KG1 (cell line): ENCODE measurements at regions not wholly inside any gene's neighbourhood (a gene's known extent, or its start where the extent isn't known, plus 50 kb on each side); places are given as distances from the start of the nearest gene placed in this dataset.
"Not testable (repeated sequence)": the region's sequence is repeated elsewhere in the genome, so short reads cannot be mapped to it uniquely, and the experiment has no call there.

Experiments
- DNase-seq: peaks from one replicate; lab custom pipeline; 2025; lab: John Stamatoyannopoulos, UW

DNA sequence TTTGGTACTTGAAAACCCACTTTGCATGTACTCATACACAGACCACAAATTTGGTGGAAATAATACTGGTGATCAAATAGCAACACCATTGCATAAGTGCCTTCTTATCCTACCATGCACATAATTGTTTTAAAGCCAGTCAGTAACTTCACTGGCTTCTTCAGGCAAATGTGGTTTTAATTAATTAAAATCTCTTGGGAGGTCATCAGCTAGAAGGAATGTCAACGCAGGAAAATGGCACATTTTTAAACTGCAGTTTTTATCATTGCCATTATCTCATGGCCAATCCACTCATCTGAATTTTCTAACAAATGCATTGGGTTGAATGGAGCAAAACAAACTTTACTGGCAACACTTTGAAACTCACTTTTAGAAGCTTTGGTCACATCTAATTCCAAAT lies 105.7 kb upstream of the ZPLD1 start:
- no peak for DNase-seq

DNA sequence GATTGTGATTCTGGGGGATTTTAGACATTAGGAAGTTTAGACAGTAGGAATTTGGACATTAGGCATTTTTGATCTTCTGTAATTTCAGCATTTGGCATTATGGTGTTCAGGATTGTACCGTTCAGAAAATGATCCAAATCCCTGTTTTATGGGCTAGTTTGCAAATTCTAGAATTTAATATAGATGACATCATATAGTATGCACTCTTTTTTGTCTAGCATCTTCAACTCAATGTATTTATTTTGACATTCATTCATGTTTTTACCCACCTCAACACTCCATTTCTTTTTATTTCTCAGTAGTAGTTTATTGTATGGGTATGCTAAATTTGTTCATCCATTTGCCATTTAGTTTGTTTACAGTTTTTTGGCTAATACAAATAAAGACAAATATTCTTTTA lies 105.3 kb upstream of the ZPLD1 start:
- no peak for DNase-seq

DNA sequence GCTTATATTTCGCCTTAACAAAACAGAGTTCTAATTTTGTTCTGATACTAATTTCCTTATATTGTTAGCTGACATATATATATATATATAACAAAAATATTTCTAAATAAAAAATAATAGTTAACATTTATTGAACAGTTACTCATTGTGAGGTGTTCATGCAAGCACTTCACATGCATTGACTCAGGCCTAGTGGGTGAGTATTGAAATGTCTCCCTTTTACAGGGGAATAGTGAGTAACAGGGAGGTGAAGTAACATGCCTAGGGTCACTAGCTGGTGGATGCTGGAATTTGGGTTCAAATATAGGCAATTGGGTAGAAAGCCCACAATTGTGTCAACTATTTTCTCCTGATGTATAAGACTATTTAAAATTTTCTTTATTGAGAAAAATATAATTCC lies 102.6 kb upstream of the ZPLD1 start:
- no peak for DNase-seq

DNA sequence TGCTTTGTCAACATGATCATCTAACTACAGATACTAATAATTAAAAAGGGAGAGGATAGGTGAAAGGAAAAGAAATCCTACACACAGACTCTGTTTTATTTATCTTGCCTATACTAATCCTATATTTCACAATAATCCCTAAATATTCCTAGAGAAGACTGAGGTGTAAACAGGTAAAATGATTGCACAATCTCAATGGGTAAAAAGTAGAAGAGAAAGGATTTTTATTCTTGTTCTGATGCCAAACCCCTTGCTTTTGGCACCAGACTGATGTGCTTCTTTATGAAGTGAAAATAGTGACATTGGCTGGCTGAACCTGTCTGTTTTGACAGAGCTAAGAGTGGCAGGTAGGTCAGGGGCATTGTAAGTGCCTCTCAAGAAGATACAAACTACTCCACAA lies 101.9 kb upstream of the ZPLD1 start:
- no peak for DNase-seq

DNA sequence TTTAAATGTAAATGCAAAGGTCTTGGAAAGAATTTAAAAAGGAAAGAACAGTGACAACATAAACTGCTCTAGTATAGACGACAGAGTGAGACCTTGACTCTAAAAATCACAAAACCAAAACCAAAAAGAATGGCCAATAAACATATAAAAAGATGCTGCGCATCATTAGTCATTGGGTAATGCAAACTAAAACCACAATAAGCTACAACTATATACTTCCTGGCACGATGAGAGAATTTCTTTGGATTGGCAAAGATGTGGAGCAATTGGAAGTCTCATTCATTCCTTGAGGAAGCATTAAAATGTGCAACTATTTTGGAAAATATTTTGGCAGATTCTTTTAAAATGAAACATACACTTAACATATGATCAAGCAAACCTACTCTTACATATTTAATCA lies 98.7 kb upstream of the ZPLD1 start:
- DNase-seq, result no peak

DNA sequence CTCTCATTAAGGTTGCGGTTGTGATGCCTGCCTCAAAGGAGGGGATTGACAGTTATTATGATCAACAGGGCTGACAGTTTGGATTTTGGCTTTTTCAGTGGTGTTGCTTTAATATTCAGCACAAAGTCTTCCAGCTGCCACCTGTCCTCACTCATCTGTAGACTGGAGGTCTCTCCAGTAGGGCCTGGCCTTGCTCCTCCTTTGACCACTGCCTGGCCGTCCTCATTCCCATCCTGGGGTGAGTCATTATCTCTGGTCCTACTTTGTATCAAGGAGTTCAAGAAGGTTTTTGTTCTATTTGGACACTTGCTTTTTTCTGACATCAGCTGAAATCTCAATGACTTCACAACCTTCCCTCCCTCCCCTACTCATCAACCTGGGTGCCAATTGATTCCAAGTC lies 95.1 kb upstream of the ZPLD1 start:
- no peak for DNase-seq

DNA sequence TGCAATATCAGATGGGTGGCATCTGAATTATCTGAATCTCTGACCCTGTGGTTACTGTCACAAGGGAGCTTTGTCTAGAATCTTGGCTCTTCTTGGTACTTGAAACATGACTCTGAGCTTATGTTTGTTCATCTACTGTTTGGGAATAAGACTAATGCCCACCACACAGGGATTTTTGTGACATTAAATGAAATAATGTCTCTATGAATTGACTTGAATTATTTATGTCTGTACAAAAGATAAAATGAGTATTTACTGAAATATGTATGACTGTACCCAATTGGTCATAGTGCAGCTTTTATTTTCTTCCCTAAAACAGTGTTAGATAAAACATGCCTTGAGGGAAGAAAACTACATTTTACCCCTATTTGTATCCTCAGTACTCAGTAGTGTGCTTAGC lies 87.9 kb upstream of the ZPLD1 start:
- no peak for DNase-seq

DNA sequence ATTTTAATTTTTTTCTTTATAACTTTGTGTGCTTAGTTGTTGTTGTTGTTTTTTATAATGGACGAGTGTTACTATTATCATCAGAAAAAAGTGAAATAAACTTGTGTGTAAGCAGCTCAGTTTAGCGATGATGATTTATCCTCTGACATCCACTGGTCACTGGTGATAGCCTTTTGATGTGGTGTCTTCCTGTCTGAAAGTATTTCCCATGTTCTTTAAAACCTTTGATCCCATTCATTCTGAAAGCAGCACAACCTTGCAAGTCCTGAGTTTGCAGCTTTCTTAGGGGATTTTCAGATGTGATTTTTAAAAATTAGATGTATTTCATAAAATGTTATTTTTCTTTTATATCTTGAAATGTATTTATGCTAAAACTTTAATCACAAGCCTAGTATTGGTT lies 85.9 kb upstream of the ZPLD1 start:
- no peak for DNase-seq

DNA sequence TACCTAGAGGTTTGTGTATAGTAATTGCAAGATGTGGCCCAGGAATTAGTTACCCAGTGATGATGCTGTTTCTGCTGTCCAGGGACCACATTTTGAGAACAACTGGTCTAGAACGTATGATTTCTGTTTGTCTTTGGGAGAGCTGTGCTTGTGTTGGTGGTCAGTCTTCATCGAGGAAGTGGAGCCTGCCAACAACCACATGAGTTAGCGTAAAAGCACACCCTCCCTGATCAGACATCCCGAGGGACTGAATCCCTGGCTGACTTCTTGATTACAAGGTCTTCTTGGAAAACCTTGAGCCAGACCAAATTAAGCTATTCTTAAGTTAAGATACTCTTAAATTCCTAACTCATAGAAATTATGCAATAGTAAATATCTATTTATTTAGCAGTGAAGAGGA lies 81.7 kb upstream of the ZPLD1 start:
- DNase-seq, result no peak

DNA sequence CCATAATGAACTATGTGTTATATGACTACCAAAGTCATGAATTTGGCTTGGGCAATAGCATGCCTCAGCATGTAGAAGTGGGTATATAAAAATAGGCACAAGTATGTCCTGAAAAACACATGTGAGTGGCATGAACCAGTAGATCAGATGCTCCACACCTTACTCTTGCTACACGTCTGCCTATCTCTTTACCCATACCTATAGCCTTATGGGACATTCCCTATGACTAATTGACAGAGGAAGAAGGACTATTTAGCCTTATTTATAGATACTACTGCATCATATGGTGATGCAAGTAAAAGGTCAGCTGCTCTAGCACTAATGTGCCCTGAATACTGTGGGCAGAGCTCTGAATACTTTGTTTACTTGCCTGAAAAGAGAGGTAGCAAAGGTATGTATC lies 81.0 kb upstream of the ZPLD1 start:
- no peak for DNase-seq

DNA sequence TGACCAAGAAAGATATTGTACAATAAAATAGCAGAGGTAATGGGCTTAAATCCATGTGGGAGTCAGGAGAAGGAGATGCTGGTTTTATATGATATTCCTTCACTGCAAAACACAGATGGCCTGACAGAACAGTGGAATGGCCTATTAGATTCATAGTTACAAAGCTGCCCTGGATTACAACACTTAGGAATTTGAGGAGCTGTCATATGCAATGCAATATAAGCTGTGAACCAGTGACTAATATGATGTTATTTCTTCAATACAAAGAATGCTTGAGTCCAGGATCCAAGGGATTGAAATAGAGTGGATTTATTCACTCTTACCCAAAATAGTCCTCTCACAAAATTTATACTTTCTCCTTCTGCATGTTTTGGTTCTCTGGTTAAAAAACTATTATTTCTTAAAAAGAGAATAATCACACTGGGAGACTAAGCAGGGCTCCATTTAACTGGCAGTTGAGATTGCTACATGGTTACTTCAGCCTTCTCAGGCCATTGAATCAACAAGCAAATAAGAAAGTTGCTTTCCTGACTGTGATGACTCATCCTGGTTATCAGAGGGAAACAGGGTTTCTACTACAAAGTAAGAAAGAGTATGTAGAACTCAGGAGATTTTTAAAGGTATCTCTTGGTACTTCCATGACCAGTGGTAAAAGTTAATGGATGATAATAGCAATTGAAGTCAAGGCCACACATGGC lies 79.8 kb upstream of the ZPLD1 start:
- no peak for DNase-seq

DNA sequence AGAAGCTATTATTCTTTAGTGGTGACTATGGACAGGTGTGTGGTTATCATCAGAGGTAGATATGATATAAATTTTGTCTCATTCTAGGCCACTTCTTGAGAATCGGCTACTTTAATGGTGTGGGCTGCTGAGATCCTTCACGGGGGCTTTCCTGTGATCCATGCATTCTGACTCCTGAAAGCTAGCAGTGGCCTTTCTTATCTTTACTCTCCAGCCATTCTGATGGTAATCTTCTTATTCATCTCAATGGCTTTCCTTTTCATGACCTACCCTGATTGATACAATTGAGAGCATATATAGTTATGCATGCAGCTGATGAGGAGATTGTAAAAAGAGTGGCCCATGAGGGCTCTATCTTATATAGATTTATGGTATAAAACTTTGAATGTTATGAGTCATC lies 78.3 kb upstream of the ZPLD1 start:
- no peak for DNase-seq

DNA sequence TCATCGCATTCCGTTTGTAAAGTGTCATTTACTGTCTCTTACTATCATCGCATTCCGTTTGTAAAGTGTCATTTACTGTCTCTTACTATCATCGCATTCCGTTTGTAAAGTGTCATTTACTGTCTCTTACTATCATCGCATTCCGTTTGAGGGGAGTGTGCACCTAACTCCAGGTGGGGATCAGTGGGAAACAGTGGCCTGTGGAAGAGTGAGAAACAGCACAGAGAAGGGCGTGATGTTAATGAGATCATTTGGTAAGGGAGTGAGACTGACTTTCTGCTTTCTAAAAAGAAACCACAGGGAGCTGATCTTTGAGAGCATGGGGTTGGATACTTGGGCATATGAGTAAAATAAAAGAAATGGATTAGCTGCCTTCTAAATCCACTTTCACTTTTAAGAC lies 77.5 kb upstream of the ZPLD1 start:
- not testable (repeated sequence) for DNase-seq

DNA sequence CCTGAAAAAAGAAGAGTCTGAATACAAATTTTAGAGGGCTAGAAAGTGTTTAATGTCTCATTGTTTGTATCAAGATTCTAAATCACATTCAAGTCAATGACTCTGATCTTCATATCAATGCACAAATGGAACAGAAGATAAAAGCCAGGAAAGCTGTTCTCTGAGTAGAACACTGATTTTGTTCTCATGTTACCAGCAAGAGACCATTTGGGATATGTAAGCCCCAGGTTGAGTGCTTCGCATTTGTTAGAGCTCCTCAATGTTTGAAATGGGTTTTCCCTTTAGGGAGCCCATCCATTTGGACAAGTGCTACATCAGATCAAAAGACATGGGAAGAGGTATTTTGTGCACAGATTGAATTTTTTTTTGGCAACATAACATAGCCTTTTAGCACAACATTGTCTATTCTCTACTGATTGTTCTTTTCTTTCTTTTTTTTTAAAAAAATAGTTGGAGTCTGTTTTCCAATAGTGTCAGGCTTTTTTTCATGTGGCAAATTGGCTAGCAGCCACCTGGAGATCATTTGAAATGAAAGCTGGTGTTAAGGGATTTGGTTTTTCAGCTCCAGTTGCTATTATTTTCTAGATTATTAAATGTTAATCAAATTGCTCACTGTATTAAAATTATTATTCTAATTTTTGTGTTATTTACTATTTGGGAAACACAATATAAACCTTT lies 74.5 kb upstream of the ZPLD1 start:
- DNase-seq, result no peak

DNA sequence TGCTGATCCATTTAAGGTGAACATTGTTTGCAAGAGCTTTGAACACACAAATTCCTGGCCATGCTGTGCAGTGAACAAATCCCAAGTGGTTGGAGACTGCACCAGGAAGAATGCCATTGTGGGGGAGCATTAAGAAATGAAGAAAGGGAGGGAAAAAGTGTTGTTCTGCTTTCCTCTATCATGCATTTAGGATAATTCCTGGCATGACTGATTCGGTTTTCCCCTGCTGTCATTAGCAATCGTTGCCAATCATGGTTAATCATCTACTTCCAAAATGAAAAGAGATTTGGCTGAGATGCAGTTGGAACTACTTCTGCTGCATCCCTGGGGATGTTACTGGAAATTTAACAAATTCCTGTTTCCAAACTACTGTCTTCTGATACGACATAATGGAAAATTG lies 73.7 kb upstream of the ZPLD1 start:
- DNase-seq, result no peak

DNA sequence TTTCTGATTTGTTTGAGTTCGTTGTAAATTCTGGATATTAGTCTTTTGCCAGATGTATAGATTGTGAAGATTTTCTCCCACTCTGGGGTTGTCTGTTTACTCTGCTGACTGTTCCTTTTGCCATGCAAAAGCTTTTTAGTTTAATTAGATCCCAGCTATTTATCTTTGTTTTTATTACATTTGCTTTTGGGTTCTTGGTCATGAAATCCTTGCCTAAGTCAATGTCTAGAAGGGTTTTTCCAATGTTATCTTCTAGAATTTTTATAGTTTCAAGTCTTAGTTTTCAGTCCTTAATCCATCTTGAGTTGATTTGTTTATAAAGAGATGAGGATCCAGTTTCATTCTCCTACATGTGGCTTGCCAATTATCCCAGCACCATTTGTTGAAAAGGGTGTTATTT lies 68.7 kb upstream of the ZPLD1 start:
- DNase-seq, result not testable (repeated sequence)

DNA sequence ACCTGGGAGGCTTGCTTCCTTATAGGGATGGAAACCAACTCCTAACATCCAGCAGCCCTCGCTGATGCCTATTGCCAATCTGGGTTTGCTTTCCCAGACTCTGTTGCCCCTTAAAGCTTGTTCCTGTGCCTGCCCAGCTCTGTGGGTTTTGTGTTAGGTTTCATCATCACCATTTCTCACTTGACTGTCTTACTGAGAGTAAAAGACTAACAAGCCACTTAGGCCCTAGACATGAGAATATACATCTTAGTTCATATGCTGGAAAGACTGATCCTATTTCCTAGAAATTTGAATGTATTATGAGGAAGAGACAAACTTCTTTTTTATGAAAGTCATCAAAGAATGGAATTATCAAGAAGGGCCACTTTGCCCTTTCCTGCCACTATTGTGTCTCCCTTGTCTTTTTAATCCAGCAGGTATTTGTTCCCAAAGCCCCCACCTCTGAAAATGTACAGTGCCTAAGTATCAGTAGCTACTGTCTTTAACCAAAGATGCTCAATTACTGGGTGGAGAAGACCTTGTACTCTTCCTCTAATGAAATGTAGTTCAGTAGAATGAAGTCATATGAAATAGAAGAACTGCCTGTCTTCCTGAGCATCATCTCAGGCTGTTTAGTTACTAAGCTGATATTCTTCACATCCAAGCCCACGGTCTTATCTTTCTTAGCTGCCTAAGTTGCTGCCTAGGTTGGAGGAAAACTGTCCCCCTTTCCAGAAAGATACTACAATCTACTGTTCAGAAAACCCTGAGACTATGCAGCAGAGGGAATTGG lies 59.8 kb upstream of the ZPLD1 start:
- no peak for DNase-seq

DNA sequence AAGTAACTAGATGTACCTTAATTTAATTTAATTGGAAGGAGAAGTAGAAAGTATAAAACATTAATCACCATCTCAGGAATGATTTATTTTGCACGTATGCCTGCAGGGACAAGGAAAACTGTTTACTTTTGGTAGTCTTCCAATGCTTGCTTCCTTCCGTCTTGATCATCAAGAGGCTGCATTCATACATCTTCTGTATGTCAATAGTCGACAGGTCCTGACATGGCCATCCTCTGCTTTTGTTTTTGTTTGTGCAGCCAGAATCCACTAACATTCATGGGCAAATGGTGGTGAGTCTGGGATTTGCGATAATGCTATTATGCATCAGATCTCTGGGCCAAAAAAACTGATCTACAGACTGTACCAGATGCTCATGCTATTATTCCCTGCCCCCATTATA lies 56.6 kb upstream of the ZPLD1 start:
- DNase-seq, result no peak

DNA sequence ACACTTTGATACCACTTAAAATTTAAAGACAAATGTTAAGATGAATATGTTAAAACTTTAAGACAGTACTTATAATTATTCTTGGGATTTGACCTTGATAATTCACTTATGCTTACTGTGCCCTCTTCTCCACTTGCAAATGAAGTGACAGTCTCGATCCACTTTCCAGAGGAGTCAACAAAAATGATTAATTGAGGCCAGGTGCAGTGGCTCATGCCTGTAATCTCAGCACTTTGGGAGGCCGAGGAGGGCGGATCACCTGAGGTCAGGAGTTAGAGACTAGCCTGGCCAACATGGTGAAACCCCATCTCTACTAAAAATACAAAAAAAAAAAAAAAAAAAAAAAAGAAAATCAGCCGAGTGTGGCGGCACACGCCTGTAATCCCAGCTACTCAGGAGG lies 52.6 kb upstream of the ZPLD1 start:
- DNase-seq, result not testable (repeated sequence)
